GM23338 (cell line): ENCODE measurements at regions not wholly inside any gene's neighbourhood (a gene's known extent, or its start where the extent isn't known, plus 50 kb on each side); places are given as distances from the start of the nearest gene placed in this dataset.

ENCODE experiments used
- ATAC-seq: fragments of 200-7000 bp; cut with Tn5 transposase; 3 replicates; pipeline ENCODE4 v1.9.1; 2020
- DNase-seq: peaks from one replicate; pipeline ENCODE4 v3.0.0-alpha.2; 2015; ENCODE audit warnings: low spot score
- H2AFZ ChIP-seq: fragments of 200-600 bp; sonication (generic); 2 replicates; pipeline ENCODE4 v1.8.0; 2016; ENCODE audit warnings: antibody characterized with exemption, mild to moderate bottlenecking, moderate library complexity
- H3F3A ChIP-seq: fragments of 200-600 bp; sonication (generic); replicated peaks from 2 replicates; pipeline ENCODE4 v1.8.0; 2017; ENCODE audit warnings: antibody characterized with exemption, mixed run types, low read depth
- H3K27ac ChIP-seq: fragments of 200-600 bp; sonication (generic); 2 replicates; pipeline ENCODE4 v1.6.1; 2016; ENCODE audit warnings: low read depth
- H3K27me3 ChIP-seq: fragments of 200-600 bp; sonication (generic); 2 replicates; pipeline ENCODE4 v1.8.0; 2016; ENCODE audit warnings: mild to moderate bottlenecking, mixed run types, moderate library complexity; ENCODE audit not compliant: insufficient read depth
- H3K36me3 ChIP-seq: fragments of 200-600 bp; sonication (generic); 2 replicates; pipeline ENCODE4 v1.8.0; 2016; ENCODE audit warnings: mild to moderate bottlenecking; ENCODE audit not compliant: insufficient read depth
- H3K4me1 ChIP-seq: fragments of 200-600 bp; sonication (generic); 2 replicates; pipeline ENCODE4 v1.8.0; 2016; ENCODE audit warnings: mild to moderate bottlenecking, moderate library complexity; ENCODE audit not compliant: insufficient read depth
- H3K4me2 ChIP-seq: fragments of 200-600 bp; sonication (generic); 2 replicates; pipeline ENCODE4 v1.7.1; 2017; ENCODE audit warnings: mixed run types
- H3K4me3 ChIP-seq: fragments of 200-600 bp; sonication (generic); 2 replicates; pipeline ENCODE4 v1.6.1; 2016; ENCODE audit warnings: mixed run types
- H3K79me2 ChIP-seq: fragments of 200-600 bp; sonication (generic); replicated peaks from 2 replicates; pipeline ENCODE4 v1.8.0; 2017; ENCODE audit warnings: mild to moderate bottlenecking; ENCODE audit not compliant: insufficient read depth
- H3K9me2 ChIP-seq: fragments of 200-600 bp; sonication (generic); 2 replicates; pipeline ENCODE4 v1.8.0; 2017; ENCODE audit not compliant: insufficient read depth
- H4K20me1 ChIP-seq: fragments of 200-600 bp; sonication (generic); replicated peaks from 2 replicates; pipeline ENCODE4 v1.8.0; 2017; ENCODE audit warnings: mild to moderate bottlenecking; ENCODE audit not compliant: insufficient read depth
- H3K27ac Mint-ChIP-seq: 2 replicates; pipeline ENCODE4 v1.8.0; 2020; ENCODE audit warnings: inconsistent platforms, mild to moderate bottlenecking, moderate library complexity, mixed read lengths
- H3K27me3 Mint-ChIP-seq: 3 replicates; pipeline ENCODE4 v1.8.0; 2022; ENCODE audit warnings: low read depth, mild to moderate bottlenecking, moderate library complexity, mixed read lengths, inconsistent platforms; ENCODE audit not compliant: insufficient read depth, poor library complexity
- H3K36me3 Mint-ChIP-seq: 3 replicates; pipeline ENCODE4 v1.8.0; 2021; ENCODE audit warnings: low read depth, mild to moderate bottlenecking, inconsistent platforms, moderate library complexity, mixed read lengths
- H3K4me1 Mint-ChIP-seq: 3 replicates; pipeline ENCODE4 v1.8.0; 2020; ENCODE audit warnings: mild to moderate bottlenecking, inconsistent platforms, mixed read lengths
- H3K4me3 Mint-ChIP-seq: 3 replicates; pipeline ENCODE4 v1.8.0; 2021; ENCODE audit warnings: moderate library complexity, mild to moderate bottlenecking, inconsistent platforms, mixed read lengths
- H3K9me3 Mint-ChIP-seq: 3 replicates; pipeline ENCODE4 v1.8.0; 2020; ENCODE audit warnings: moderate library complexity, mild to moderate bottlenecking, inconsistent platforms, mixed read lengths
- CREB1 ChIP-seq: fragments of 250-450 bp; sonication (Bioruptor Pico); IDR thresholded peaks from 2 replicates; pipeline ENCODE4 v1.5.0; 2020; ENCODE audit warnings: low read depth, mild to moderate bottlenecking, moderate library complexity
- EZH2 ChIP-seq: fragments of 200-600 bp; sonication (generic); IDR thresholded peaks from one replicate; pipeline ENCODE4 v1.8.0; 2017; ENCODE audit warnings: antibody characterized with exemption, mild to moderate bottlenecking, low read depth; ENCODE audit not compliant: unreplicated experiment
- EZH2phosphoT487 ChIP-seq: fragments of 200-600 bp; sonication (generic); IDR thresholded peaks from one replicate; pipeline ENCODE4 v1.8.1; 2018; ENCODE audit warnings: antibody characterized with exemption; ENCODE audit not compliant: unreplicated experiment
- JUNB ChIP-seq: IDR thresholded peaks from one replicate; pipeline ENCODE4 v1.6.1; 2016; ENCODE audit warnings: antibody characterized with exemption; ENCODE audit not compliant: unreplicated experiment
- NANOG ChIP-seq: IDR thresholded peaks from 2 replicates; pipeline ENCODE4 v1.6.1; 2016; ENCODE audit warnings: antibody characterized with exemption, borderline replicate concordance
- POLR2AphosphoS5 ChIP-seq: IDR thresholded peaks from 2 replicates; pipeline ENCODE4 v1.6.1; 2016; ENCODE audit warnings: antibody characterized with exemption, low read depth
- STAT1 ChIP-seq: IDR thresholded peaks from one replicate; pipeline ENCODE4 v1.6.1; 2016; ENCODE audit warnings: antibody characterized with exemption; ENCODE audit not compliant: unreplicated experiment
- ZNF114 ChIP-seq: fragments of 250-450 bp; sonication (Bioruptor Pico); IDR thresholded peaks from 2 replicates; pipeline ENCODE4 v1.5.0; 2020; ENCODE audit warnings: mild to moderate bottlenecking, moderate library complexity
- TF ChIP-seq, protein P1 (sequence below): IDR thresholded peaks from 2 replicates; pipeline ENCODE4 v1.6.1; 2016; ENCODE audit warnings: antibody characterized with exemption
- TF ChIP-seq, protein P2 (sequence below): IDR thresholded peaks from one replicate; pipeline ENCODE4 v1.6.1; 2018; ENCODE audit warnings: antibody characterized with exemption; ENCODE audit not compliant: unreplicated experiment
- TF ChIP-seq, protein P3 (sequence below), 2 experiments: fragments of 200-600 bp in 1 of 2; sonication (generic) in 1 of 2; conservative IDR thresholded peaks; 2 replicates each; pipeline versions ENCODE4 v1.5.1 to v1.6.1; 2016 to 2017; ENCODE audit warnings: antibody characterized with exemption in 2 of 2, low read depth in 2 of 2, mild to moderate bottlenecking in 2 of 2, moderate library complexity in 1 of 2

DNA sequence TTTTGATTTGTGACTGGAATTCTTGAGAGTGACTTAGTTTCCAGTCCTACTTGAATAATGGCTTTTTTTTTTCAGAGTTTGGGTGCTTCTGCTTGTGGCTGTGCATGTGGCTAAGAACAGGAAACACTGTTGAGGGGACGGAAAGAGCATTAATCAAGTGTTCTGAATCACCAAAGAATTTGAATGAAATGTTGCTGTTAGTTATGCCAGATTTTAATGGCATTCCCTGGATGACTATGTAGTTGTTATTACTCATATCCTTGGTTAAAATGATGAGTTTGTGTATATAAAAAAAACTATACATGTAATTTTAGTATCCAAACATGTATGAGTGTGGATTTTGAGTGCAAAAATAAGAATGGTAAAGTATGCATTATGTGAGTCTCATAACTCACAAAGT lies 347.9 kb downstream of the BCAT1 start:
- Mint-ChIP-seq H3K4me3 (no peak overlapping the region), H3K27me3 (no peaks in the 10 kb centered on the region), H3K36me3 (no peaks in the 10 kb centered on the region), H3K4me1 (peaks cover 7% of the 10 kb centered on the region; the same call in 2 of the 3 replicates), H3K9me3 (no peaks in the 10 kb centered on the region; the same call in 2 of the 3 replicates), H3K27ac (no peak overlapping the region)
- no peak overlapping the region for H3K4me3 ChIP-seq
- no peak for DNase-seq
- H3K4me2 ChIP-seq, result no peak overlapping the region
- H3K79me2 ChIP-seq, result no peaks in the 10 kb centered on the region
- H2AFZ ChIP-seq, result no peak overlapping the region
- H3F3A ChIP-seq, result no peaks in the 10 kb centered on the region
- H3K27ac ChIP-seq, result no peak overlapping the region
- no peaks in the 10 kb centered on the region for H3K27me3 ChIP-seq
- no peak for ATAC-seq
- no peaks in the 10 kb centered on the region for H3K9me2 ChIP-seq
- TF ChIP-seq POLR2AphosphoS5, result no peak
- TF ChIP-seq EZH2, result no peak
- TF ChIP-seq, protein P1, sequence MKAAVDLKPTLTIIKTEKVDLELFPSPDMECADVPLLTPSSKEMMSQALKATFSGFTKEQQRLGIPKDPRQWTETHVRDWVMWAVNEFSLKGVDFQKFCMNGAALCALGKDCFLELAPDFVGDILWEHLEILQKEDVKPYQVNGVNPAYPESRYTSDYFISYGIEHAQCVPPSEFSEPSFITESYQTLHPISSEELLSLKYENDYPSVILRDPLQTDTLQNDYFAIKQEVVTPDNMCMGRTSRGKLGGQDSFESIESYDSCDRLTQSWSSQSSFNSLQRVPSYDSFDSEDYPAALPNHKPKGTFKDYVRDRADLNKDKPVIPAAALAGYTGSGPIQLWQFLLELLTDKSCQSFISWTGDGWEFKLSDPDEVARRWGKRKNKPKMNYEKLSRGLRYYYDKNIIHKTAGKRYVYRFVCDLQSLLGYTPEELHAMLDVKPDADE, result no peak
- TF ChIP-seq STAT1, result no peak
- TF ChIP-seq ZNF114 (CRISPR knock-in tag), result no peak
- peaks cover 5% of the 10 kb centered on the region; the same call in 1 of the 2 replicates for H3K4me1 ChIP-seq
- H3K36me3 ChIP-seq, result no peaks in the 10 kb centered on the region
- H4K20me1 ChIP-seq, result no peaks in the 10 kb centered on the region

DNA sequence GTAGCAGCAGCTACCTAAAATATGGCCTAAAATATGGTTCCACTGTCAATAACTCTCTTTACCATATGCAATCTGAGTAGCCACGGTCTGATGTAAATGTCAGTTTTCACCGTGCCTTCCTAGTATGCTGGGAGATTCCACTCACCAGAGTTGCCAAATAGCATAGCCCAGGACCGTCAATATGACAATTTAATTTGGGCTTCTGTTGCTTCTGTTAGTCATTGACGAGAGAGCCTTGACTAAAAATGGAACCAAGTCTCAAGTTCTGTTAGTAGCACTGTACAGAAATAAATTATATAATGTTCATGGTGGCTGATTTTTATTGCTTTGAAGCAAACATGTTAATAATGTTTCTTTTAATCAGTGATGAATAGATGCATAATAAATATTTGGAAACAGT lies 348.4 kb downstream of the BCAT1 start:
- H3K4me3 ChIP-seq, result no peak overlapping the region
- no peak overlapping the region for H3K4me2 ChIP-seq
- no peaks in the 10 kb centered on the region; the same call in 2 of the 3 replicates for H3K9me3 Mint-ChIP-seq
- no peak overlapping the region for H3K27ac Mint-ChIP-seq
- no peaks in the 10 kb centered on the region for H3F3A ChIP-seq
- no peaks in the 10 kb centered on the region for H3K79me2 ChIP-seq
- H3K4me1 Mint-ChIP-seq, result peaks cover 7% of the 10 kb centered on the region; the same call in 2 of the 3 replicates
- no peaks in the 10 kb centered on the region for H3K27me3 ChIP-seq
- H3K4me3 Mint-ChIP-seq, result no peak overlapping the region
- H3K27ac ChIP-seq, result no peak overlapping the region
- H3K9me2 ChIP-seq, result no peaks in the 10 kb centered on the region
- H3K27me3 Mint-ChIP-seq, result no peaks in the 10 kb centered on the region
- H2AFZ ChIP-seq, result no peak overlapping the region
- H3K36me3 Mint-ChIP-seq, result no peaks in the 10 kb centered on the region
- no peaks in the 10 kb centered on the region for H4K20me1 ChIP-seq
- no peaks in the 10 kb centered on the region for H3K36me3 ChIP-seq
- DNase-seq (no peak), ATAC-seq (no peak)
- H3K4me1 ChIP-seq, result peaks cover 5% of the 10 kb centered on the region; the same call in 1 of the 2 replicates
- TF ChIP-seq, protein P2, sequence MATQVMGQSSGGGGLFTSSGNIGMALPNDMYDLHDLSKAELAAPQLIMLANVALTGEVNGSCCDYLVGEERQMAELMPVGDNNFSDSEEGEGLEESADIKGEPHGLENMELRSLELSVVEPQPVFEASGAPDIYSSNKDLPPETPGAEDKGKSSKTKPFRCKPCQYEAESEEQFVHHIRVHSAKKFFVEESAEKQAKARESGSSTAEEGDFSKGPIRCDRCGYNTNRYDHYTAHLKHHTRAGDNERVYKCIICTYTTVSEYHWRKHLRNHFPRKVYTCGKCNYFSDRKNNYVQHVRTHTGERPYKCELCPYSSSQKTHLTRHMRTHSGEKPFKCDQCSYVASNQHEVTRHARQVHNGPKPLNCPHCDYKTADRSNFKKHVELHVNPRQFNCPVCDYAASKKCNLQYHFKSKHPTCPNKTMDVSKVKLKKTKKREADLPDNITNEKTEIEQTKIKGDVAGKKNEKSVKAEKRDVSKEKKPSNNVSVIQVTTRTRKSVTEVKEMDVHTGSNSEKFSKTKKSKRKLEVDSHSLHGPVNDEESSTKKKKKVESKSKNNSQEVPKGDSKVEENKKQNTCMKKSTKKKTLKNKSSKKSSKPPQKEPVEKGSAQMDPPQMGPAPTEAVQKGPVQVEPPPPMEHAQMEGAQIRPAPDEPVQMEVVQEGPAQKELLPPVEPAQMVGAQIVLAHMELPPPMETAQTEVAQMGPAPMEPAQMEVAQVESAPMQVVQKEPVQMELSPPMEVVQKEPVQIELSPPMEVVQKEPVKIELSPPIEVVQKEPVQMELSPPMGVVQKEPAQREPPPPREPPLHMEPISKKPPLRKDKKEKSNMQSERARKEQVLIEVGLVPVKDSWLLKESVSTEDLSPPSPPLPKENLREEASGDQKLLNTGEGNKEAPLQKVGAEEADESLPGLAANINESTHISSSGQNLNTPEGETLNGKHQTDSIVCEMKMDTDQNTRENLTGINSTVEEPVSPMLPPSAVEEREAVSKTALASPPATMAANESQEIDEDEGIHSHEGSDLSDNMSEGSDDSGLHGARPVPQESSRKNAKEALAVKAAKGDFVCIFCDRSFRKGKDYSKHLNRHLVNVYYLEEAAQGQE, result no peak
- TF ChIP-seq JUNB (no peak), POLR2AphosphoS5 (no peak), CREB1 (CRISPR knock-in tag) (no peak), EZH2 (no peak), NANOG (no peak), STAT1 (no peak), EZH2phosphoT487 (no peak)
- TF ChIP-seq, protein P1, result no peak
- TF ChIP-seq, protein P3, sequence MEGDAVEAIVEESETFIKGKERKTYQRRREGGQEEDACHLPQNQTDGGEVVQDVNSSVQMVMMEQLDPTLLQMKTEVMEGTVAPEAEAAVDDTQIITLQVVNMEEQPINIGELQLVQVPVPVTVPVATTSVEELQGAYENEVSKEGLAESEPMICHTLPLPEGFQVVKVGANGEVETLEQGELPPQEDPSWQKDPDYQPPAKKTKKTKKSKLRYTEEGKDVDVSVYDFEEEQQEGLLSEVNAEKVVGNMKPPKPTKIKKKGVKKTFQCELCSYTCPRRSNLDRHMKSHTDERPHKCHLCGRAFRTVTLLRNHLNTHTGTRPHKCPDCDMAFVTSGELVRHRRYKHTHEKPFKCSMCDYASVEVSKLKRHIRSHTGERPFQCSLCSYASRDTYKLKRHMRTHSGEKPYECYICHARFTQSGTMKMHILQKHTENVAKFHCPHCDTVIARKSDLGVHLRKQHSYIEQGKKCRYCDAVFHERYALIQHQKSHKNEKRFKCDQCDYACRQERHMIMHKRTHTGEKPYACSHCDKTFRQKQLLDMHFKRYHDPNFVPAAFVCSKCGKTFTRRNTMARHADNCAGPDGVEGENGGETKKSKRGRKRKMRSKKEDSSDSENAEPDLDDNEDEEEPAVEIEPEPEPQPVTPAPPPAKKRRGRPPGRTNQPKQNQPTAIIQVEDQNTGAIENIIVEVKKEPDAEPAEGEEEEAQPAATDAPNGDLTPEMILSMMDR (conservative IDR thresholded peaks at IDR 0.05; ENCODE audit: low read depth in 2 of 2), result no peak
